ENCODE measurements at regions not wholly inside any gene's neighbourhood (a gene's known extent, or its start where the extent isn't known, plus 50 kb on each side); places are given as distances from the start of the nearest gene placed in this dataset.

GRCh38 chr14:88999137-88999536 lies 174.7 kb downstream of the TTC8 start:
- TF ChIP-seq CTCF (IDR thresholded peaks at IDR 0.05), result no peak
- no peak for TF ChIP-seq POLR2A (IDR thresholded peaks at IDR 0.05)

All from esophagus squamous epithelium (tissue), 4 donors.